NCI-H1417 (cell line): ENCODE measurements at regions not wholly inside any gene's neighbourhood (a gene's known extent, or its start where the extent isn't known, plus 50 kb on each side); places are given as distances from the start of the nearest gene placed in this dataset.
"Not testable (repeated sequence)": the region's sequence is repeated elsewhere in the genome, so short reads cannot be mapped to it uniquely, and the experiment has no call there.

ENCODE experiments used
- DNase-seq, 3 experiments: peaks; one replicate each; lab custom pipeline; 2025; lab: John Stamatoyannopoulos, UW

DNA sequence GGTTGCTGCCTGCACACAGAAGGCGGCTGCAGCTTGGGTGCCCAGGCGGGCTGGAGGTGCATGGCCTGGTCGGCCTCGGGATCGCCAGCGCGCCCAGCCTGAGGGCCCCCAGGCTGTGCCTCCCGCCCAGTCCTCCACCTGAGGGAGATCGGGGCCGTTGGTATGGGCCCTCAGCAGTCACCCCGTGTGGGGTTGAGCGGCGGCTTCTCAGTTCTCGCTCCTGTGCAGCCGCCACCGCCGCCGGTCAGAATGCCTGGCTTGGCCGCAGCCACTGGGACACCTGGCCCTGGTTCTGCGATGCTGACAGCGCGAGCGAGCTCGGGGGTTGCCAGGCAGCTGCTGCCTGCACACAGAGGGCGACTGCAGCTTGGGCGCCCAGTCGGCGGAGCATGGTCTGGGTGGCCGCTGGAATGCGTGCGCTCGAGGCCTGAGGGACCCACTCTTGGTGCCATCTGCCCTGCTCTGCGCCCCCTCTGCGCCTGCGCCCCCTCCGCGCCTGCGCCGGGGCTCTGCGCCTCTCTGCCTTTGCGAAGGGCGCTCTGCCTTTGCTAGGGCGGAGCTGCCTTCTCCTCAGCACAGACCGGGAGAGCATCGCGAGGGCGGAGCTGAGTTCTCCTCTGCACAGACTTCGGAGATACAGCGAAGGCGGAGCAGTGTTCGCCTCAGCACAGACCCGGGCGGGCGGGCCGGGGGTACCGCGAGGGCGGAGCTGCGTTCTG lies 84.6 kb upstream of the ZNG1F start:
- DNase-seq, result not testable (repeated sequence)

DNA sequence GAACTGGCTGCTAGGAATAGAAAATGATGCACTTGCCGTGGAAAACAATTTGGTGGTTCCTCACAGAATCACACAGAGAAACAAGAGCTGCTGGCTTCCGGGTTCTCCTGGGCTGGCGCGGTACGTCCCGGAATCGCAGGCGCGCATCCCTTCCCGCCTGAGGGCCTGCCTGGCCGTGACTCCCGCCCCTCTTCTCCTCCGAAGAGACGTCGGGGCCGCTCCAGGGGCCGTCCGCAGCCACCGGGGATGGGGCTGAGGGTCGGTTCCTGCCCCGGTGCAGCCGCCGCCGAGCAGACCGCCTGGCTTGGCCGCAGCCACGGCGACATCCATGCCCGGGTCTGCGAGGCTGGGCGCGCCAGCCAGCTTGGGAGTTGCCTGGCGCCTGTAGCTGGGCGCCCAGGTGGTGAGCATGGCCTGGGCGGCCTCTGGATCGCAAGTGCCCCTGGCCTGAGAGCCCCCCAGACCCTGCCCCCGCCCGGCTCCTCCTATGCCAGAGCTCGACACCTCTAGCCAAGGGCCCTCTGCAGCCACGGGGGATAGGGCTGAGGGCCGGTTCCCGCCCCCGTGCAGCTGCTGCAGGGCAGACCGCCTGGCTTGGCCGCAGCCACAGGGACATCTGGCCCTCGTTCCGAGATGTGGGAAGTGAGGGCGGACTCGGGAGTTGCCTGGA lies 83.9 kb upstream of the ZNG1F start:
- DNase-seq, result not testable (repeated sequence)

- DNase-seq, result not testable (repeated sequence)
Measured at GRCh38 chr9:41270992-41271391, 81.9 kb upstream of the ZNG1F start.

- not testable (repeated sequence) for DNase-seq
Measured at GRCh38 chr9:41269471-41269870, 80.4 kb upstream of the ZNG1F start.

DNA sequence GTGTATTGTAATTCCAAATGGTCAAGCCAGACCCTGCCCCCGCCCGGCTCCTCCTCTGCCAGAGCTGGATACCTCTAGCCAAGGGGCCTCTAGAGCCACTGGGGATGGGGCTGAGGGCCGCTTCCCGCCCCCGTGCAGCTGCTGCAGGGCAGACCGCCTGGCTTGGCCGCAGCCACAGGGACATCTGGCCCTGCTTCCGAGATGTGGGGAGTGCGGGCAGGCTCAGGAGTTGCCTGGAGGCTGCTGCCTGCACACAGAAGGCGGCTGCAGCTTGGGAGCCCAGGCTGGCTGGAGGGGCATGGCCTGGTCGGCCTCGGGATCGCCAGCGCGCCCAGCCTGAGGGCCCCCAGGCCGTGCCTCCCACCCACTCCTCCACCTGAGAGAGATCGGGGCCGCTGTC lies 79.9 kb upstream of the ZNG1F start:
- not testable (repeated sequence) for DNase-seq

DNA sequence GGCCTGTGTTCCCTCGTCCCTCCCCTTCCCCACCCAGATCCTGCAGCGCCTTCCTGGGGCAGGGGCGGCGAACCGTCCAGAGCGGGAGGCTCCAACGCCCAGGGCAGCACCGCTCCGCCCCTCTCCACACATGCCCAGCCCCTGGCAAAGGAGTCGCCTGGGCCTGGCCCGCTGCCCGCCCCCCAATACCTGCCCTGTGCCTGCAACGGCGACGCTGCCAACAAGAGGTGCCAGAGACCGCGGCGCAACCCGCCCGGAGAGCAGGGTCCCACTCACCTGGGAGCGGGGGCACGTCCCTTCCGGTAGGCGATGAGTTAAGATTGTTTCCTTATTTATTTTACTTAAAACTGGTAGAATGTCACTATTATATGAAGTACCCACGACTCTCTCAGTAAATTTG lies 77.5 kb upstream of the ZNG1F start:
- DNase-seq, result not testable (repeated sequence)

DNA sequence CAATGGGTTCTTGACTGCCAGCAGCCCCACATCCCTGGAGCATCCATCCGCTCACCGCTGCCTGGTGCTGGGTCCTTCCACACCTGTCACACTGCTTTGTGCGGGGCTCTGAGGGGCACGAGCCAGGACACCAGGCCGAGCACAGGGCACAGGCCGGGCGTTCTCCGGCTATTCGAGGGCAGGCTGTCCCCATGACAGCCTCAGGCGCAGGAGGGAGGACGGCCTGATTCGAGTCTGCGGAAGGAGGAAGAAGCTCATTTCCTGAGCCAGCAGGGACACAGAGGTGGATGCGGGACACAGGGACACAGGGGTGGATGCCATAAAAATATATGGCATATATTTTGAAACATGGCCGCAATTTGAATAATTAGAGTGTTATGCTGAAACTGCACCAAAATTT lies 76.9 kb upstream of the ZNG1F start:
- not testable (repeated sequence) for DNase-seq

- not testable (repeated sequence) for DNase-seq
Measured at GRCh38 chr9:41251973-41252372, 62.9 kb upstream of the ZNG1F start.

DNA sequence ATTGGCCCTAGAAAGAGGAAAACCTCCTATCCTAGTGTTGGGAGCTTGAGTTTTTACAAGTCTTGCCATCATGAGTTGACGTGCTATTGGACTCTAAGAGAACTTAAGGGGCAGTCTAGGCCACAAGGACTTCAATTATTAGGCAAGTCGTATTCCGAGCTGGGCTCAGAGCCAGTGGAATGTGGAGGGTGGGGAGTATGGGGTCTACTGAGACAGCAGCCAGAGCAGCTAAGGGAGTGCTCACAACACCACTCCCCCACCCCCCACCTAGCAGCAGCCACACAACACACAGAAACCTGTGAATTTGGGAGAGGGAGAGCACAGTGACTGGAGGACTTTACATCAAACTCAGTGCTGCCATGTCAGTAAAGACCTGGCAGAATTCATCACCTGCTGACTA lies 62.0 kb upstream of the ZNG1F start:
- not testable (repeated sequence) for DNase-seq

- not testable (repeated sequence) for DNase-seq
Measured at GRCh38 chr9:41246702-41247101, 57.6 kb upstream of the ZNG1F start.
